ENCODE measurements at regions not wholly inside any gene's neighbourhood (a gene's known extent, or its start where the extent isn't known, plus 50 kb on each side); places are given as distances from the start of the nearest gene placed in this dataset.
"Not testable (repeated sequence)": the region's sequence is repeated elsewhere in the genome, so short reads cannot be mapped to it uniquely, and the experiment has no call there.

- no peaks in the 10 kb centered on the region for H4K20me1 ChIP-seq (ENCODE audit: insufficient read depth, low read length)
- ATAC-seq (ENCODE audit: low read depth) (no peak), DNase-seq (no peak)
- no peak overlapping the region for H3K18ac ChIP-seq (ENCODE audit: low read depth, low read length)
- H3K14ac ChIP-seq (replicated peaks; ENCODE audit: low read depth, low read length) = no peak overlapping the region
- no peak overlapping the region for H2BK20ac ChIP-seq (ENCODE audit: low read depth, low read length)
- H3K27ac ChIP-seq (ENCODE audit: insufficient read depth, low read length) = no peak overlapping the region
- in situ Hi-C loops (cut with MboI; ENCODE audit: low sequenced_read_pairs) = no loop called here
- intact Hi-C loops (cut with micrococcal nuclease) = no loop called here
- H2BK120ac ChIP-seq (ENCODE audit: low read depth, low read length) = no peak overlapping the region
- no peak overlapping the region for H4K8ac ChIP-seq (ENCODE audit: low read depth in 2 of 2, low read length in 2 of 2)
- BruUV-seq (replicated peaks) = no TSS peak
- no peak overlapping the region for H4K5ac ChIP-seq (ENCODE audit: low read depth, low read length)
- no peaks in the 10 kb centered on the region for H3K36me3 ChIP-seq (ENCODE audit: control insufficient read depth, insufficient read depth, low read length)
- no peak overlapping the region for H2AFZ ChIP-seq (replicated peaks; ENCODE audit: low read length, poor library complexity)
- TF ChIP-seq MAZ (IDR thresholded peaks at IDR 0.05; ENCODE audit: borderline replicate concordance, low read depth, low read length) (no peak), MAFK (IDR thresholded peaks at IDR 0.05; ENCODE audit: low read depth, low read length) (no peak), NFE2L2 (IDR thresholded peaks at IDR 0.05; ENCODE audit: low read depth, low read length) (no peak)
- no peak overlapping the region for H3K4ac ChIP-seq (ENCODE audit: low read depth, low read length)
- peaks cover 3% of the 10 kb centered on the region; the same call in 1 of the 2 replicates for H3K27me3 ChIP-seq (ENCODE audit: control insufficient read depth, insufficient read depth, low read length)
- H3K4me2 ChIP-seq (ENCODE audit: low read depth, low read length) = no peak overlapping the region
- dilution Hi-C loops (cut with HindIII; ENCODE audit: low sequenced_read_pairs, unreplicated experiment) = no loop called here
- no peak overlapping the region for H3K23ac ChIP-seq (ENCODE audit: low read depth, low read length)
- no peak overlapping the region for H3K4me3 ChIP-seq (ENCODE audit: insufficient read depth, low read depth, low read length)
- H3K79me1 ChIP-seq (ENCODE audit: low read depth in 1 of 2, low read length in 2 of 2) = no peaks in the 10 kb centered on the region
- no peak overlapping the region for H2AK5ac ChIP-seq (ENCODE audit: low read depth, low read length)
- H2BK5ac ChIP-seq (ENCODE audit: low read depth, low read length, poor library complexity, severe bottlenecking) = no peak overlapping the region
- H3K9me1 ChIP-seq (ENCODE audit: insufficient read depth, low read length) = no peaks in the 10 kb centered on the region
- no peaks in the 10 kb centered on the region for H3K9me3 ChIP-seq (ENCODE audit: control insufficient read depth, insufficient read depth, low read length)
- no peak overlapping the region for H3K56ac ChIP-seq (ENCODE audit: extremely low read depth, insufficient read depth, low read length)
- H4K91ac ChIP-seq (ENCODE audit: insufficient read depth, low read depth, low read length) = no peak overlapping the region
- no peak overlapping the region for H2BK15ac ChIP-seq (ENCODE audit: low read depth, low read length)
- no CpG with 5 or more reads among the region's 1 CpG for WGBS, 2 experiments (ENCODE audit: extremely low coverage in 2 of 2, insufficient read length in 1 of 2)
- CTCF ChIA-PET = no interaction called here
- H3K4me1 ChIP-seq (ENCODE audit: control insufficient read depth, insufficient read depth, low read length) = no peaks in the 10 kb centered on the region
- no peak overlapping the region for H3K9ac ChIP-seq (ENCODE audit: low read depth, low read length)
- no peak overlapping the region for H2AK9ac ChIP-seq (replicated peaks; ENCODE audit: low read depth, low read length, poor library complexity)
- POLR2A ChIA-PET (ENCODE audit: unreplicated experiment) = no interaction called here
Measured at GRCh38 chrX:46226422-46226821, 318.8 kb downstream of the ZNF674 start.

- H3K27ac ChIP-seq (ENCODE audit: insufficient read depth, low read length); intact Hi-C loops (cut with micrococcal nuclease): not testable (repeated sequence)
Measured at GRCh38 chrX:46223499-46223898, 321.7 kb downstream of the ZNF674 start.

More at GRCh38 chrX:46223499-46223898, 321.7 kb downstream of the ZNF674 start:
- BruUV-seq (replicated peaks); H2AK9ac ChIP-seq (replicated peaks; ENCODE audit: low read depth, low read length, poor library complexity); POLR2A ChIA-PET (ENCODE audit: unreplicated experiment); in situ Hi-C loops (cut with MboI; ENCODE audit: low sequenced_read_pairs); ATAC-seq (ENCODE audit: low read depth); H3K79me1 ChIP-seq (ENCODE audit: low read depth in 1 of 2, low read length in 2 of 2); H3K4me1 ChIP-seq (ENCODE audit: control insufficient read depth, insufficient read depth, low read length); H3K4me3 ChIP-seq (ENCODE audit: insufficient read depth, low read depth, low read length); H4K5ac ChIP-seq (ENCODE audit: low read depth, low read length); H3K36me3 ChIP-seq (ENCODE audit: control insufficient read depth, insufficient read depth, low read length); dilution Hi-C loops (cut with HindIII; ENCODE audit: low sequenced_read_pairs, unreplicated experiment); H3K4me2 ChIP-seq (ENCODE audit: low read depth, low read length); H2AFZ ChIP-seq (replicated peaks; ENCODE audit: low read length, poor library complexity); H4K91ac ChIP-seq (ENCODE audit: insufficient read depth, low read depth, low read length); H2AK5ac ChIP-seq (ENCODE audit: low read depth, low read length); H2BK120ac ChIP-seq (ENCODE audit: low read depth, low read length); H3K9ac ChIP-seq (ENCODE audit: low read depth, low read length); H3K23ac ChIP-seq (ENCODE audit: low read depth, low read length); H4K20me1 ChIP-seq (ENCODE audit: insufficient read depth, low read length); H3K14ac ChIP-seq (replicated peaks; ENCODE audit: low read depth, low read length); DNase-seq; H3K4ac ChIP-seq (ENCODE audit: low read depth, low read length); H2BK5ac ChIP-seq (ENCODE audit: low read depth, low read length, poor library complexity, severe bottlenecking); H3K9me1 ChIP-seq (ENCODE audit: insufficient read depth, low read length); H3K9me3 ChIP-seq (ENCODE audit: control insufficient read depth, insufficient read depth, low read length); H2BK20ac ChIP-seq (ENCODE audit: low read depth, low read length); H4K8ac ChIP-seq (ENCODE audit: low read depth in 2 of 2, low read length in 2 of 2); H3K18ac ChIP-seq (ENCODE audit: low read depth, low read length); H3K56ac ChIP-seq (ENCODE audit: extremely low read depth, insufficient read depth, low read length); H2BK15ac ChIP-seq (ENCODE audit: low read depth, low read length); H3K27me3 ChIP-seq (ENCODE audit: control insufficient read depth, insufficient read depth, low read length): not testable (repeated sequence)
- CTCF ChIA-PET = interaction anchor here (0.6 kb wide), 1 partner anchor 495 kb away, joined by 3 read pairs; no protein-coding TSS in a partner anchor

Measured in IMR-90 (cell line).